ENCODE measurements at regions not wholly inside any gene's neighbourhood (a gene's known extent, or its start where the extent isn't known, plus 50 kb on each side); places are given as distances from the start of the nearest gene placed in this dataset.
"Not testable (repeated sequence)": the region's sequence is repeated elsewhere in the genome, so short reads cannot be mapped to it uniquely, and the experiment has no call there.

DNA sequence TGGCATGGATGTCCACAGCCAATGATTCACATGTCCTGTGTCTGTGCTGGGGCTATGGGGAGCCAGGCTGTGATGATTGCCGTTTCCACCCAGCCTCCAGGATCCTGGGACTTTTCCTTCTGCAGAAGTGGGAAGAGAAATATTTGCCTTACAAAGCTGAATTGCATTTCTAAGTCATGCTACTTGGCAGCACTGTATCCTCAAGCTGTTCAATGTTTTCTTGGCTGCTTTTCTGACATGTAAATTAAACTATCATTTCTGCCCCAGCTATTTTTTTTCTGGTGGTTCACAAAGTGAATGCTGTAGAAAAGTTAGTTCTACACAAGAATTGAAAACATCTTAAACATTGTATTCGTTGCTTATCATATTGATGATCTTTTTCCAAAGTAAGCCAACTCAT is 51.9 kb upstream of the TCERG1L start:
- DNase-seq (ENCODE audit: low spot score) = no peak

DNA sequence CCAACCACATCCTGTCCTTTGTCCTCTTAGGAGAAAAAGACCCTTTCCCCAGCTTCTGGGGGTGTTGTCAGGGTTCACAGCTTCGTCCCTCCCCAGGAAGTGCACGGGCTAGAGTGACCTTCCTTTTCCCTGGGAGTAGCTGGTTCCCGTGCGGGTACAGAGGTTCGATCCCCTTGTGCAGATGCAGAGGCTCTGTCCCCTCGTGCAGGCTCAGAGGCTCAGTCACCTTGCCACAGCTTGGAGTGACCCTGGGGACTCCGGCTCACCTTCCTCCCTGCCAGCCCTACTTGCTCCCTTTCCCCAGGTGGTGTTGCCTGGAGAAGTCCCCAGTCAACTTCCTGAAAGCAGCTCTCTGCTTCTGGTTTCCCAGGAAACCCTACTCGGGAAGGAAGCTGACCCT is 60.0 kb upstream of the TCERG1L start:
- no peak for DNase-seq (ENCODE audit: low spot score)

DNA sequence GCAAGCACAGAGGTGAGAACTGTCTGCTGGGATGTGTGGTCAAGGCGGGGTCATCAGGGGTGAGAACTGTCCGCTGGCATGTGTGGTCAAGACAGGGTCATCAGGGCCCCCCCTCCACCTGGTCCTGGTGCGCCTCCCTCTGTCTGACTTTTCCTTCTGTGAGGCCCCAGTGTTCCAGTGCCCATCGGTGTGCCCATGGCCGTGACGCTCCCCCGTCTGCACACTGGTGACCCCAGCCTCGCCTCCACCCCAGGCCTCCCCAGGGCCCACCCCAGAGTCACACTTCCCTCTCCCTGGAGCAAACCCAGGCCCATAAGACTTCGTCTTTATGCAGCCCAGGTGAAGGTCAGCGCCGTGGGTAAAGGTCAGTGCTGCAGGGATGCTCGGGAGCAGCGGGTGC is 70.1 kb upstream of the TCERG1L start:
- DNase-seq (ENCODE audit: low spot score) = no peak

DNA sequence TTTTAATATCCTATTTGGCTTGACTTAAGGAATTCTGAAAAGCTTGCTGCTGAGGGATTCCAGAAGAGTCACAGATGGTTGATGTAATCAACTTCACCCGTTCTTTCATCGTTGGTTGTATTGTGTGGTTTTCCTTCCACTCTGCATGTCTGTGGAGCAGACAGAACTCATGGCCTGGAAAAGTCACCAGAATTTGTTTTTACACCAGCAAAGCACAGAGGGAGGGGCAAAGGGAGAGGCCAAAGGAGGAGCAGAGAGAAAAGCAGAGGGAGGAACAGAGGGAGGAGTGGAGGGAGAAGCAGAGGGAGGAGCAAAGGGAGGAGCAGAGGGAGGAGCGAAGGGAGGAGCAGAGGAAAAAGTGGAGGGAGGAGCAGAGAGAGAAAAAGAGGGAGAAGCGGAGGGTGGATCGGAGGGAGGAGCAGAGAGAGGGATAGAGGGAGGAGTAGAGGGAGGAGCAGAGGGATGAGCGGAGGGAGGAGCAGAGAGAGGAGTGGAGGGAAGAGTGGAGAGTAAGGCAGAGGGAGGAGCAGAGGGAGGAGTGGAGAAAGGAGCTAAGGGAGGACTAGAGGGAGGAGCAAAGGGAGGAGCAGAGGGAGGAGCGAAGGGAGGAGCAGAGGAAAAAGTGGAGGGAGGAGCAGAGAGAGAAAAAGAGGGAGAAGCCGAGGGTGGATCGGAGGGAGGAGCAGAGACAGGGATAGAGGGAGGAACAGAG is 73.8 kb upstream of the TCERG1L start:
- DNase-seq (ENCODE audit: low spot score) = not testable (repeated sequence)

DNA sequence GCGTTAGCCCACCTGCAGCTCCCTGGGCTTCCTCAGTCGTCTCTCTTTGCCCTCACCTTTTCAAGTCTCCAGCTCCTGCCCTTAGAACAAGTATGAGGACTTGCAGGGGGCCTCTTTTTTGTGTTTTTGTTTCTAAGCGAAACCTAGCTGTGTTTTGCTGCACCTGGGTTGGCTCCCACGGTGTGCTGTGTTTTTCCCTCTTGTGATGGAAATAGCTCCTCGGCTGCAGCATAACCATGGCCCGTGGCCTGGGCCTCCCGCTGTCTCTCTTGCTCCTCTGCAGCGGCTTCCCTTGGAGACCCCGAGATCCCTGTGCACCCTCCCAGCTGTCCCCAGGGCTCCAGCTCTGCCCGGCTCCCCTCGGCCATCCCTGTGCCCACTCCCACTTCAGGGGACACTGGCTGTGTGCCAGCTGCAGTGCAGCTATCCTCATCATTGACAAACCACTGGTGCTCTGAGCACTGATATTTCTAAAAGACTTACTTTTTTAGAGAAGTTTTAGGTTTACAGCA is 75.6 kb upstream of the TCERG1L start:
- DNase-seq (ENCODE audit: low spot score) = no peak

DNA sequence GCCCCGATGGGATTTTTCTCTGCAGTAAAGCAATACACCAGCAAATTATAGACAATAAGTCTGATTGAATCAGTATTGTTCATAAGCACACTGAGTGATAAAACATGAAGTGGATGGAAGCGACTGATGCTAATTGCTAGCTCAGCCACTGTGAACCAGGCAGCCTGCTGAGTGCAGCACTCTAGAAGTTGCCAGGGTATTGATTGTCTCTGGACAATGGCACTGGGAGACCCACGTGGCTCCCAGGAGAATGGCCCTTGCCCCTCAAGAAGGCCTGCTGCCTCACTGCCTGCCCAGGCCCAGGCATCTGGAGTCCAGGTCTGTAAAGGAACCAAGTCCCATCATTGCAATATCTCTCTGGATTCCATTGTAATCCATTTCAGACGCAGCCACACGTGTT is 80.4 kb upstream of the TCERG1L start:
- DNase-seq (ENCODE audit: low spot score) = no peak

DNA sequence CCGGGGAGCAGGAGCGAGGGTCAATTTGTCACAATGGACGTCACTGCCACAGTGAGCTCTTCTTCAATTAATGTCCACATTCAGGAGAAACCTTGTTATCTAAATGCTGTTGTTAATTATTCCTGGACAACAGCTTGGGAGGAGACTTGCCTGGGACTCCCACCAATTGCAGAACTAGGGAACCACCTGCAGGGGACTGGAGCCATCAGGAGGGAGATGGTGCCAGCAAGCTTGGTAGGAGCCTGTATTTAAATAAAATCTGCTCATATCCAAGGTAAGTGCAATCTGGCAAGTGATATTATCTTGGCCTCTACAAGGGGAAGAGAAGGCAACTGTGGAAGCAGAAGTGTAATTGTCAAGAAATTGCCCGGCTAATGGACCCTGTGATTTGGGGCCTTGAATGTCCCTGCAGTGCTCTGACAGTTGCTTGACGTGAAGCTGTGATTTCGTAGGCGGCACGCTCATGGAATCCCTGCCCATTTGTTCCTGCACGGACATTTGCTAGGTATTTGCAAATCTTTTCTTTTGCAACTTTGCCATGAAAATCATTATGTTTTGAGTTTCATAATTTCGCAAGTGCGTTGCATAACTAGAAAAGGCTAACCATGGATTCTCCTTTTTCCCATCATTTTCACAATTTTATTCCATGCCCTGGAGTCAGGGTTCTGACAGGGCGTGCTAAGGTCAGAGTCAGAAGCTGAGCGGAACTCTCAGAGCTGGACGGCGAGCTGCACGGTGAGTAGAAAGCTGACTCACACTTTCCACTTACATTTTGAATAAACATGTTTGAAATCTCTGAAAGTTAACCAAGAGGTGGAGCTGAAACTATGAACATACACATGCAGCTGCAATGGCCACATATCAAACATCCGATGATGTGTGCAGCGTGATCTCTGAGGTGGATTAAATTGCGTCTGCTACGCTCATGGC is 84.9 kb upstream of the TCERG1L start:
- DNase-seq (ENCODE audit: low spot score) = no peak

DNA sequence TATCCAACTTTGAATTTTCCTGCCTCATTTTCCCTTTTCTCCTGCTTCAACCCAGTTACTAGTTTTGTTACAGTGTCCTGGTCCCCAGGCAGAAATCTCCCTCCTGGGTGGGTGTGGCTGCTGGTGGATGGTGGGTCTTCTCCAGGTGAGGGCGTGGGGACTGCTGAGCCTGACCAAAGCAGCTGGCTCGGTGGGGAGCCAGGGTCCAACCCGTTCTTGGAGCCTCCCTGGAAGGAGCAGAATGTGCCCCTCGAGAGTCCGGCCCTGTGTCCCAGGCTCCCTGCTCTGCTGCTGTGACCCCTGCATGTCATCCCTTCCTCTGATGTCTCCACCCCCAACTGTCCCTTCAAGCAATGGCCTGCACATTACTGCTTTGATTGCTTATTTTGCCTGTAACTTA is 86.6 kb upstream of the TCERG1L start:
- no peak for DNase-seq (ENCODE audit: low spot score)

DNA sequence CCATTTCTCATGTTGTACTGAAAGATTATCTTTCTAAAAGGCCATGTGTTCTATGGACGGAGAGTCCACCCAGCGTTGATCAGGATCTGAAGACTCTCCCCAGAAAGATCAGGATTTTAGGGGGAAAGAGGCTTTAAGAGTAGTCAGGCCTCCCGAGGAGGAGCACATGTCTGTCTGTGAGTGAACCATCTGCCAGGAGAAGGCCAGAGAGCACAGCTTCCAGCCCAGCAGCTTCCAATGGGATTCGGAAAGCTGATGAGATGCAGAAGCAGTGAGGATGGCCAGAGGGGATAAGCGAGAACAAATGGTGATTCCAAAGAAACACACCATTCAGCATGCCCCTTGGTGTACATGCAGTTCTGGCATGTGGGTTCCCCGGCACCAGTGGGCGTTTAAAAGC is 88.5 kb upstream of the TCERG1L start:
- DNase-seq (ENCODE audit: low spot score) = no peak

DNA sequence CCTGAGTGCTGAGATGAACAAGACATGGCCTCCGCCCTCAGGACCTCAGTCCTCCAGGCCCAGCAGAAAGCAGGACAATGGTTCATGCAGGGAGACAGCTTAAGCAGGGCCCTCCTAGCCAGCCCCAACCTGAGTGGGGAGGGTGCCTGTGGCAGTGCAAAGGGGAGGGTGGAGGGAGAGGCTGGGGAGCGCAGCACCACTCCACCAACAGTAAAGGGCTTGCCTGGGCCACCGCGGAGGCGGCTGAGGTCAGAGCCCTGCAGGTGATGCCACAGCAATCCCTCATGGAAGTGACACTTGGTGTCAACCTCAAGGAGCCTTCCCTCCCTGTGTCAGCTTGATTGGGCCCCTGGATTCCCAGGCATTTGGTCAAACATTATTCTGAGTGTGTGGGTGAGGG is 89.0 kb upstream of the TCERG1L start:
- no peak for DNase-seq (ENCODE audit: low spot score)

DNA sequence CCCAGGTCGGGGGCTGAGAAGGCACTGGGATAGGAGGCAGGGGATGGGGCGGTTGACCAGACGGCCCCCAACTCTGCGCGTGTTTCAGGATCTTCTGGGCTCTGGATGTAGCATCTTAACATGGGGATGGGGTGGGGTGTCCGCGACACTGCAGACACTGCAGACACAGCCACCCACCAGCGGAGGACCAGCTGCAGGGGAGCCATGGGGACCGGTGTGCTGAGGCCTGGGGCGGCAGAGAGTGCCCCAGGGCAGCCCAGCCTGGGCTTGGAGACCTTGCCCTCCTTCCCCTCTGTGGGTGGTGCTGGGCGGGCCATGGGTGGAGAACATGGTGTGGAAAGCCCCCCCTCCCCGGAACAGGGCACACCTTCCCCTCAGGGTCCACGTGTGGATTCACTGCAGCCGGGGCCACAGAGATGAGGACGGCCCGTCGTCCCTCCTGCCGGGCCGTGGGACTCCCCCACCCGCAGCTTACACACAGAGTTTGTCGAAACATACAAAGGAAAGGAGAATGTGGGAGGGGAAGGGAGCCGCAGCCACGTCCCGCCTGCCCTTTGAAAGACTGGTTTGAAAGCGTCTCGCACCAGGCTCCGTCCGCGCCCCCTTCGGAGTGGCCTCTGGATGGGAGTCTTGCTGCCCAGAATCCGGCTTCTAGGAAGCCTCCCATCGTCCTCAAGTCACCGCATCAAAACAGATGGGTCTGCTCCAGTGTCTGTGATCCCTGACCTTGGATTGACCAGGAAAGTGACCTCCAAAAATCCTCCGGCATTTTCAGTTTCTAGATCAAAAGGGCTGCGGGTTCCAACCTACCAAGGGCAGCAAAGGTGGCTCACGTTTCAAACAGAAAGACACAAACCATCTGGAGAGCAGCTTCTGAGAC is 91.5 kb upstream of the TCERG1L start:
- no peak for DNase-seq (ENCODE audit: low spot score)

DNA sequence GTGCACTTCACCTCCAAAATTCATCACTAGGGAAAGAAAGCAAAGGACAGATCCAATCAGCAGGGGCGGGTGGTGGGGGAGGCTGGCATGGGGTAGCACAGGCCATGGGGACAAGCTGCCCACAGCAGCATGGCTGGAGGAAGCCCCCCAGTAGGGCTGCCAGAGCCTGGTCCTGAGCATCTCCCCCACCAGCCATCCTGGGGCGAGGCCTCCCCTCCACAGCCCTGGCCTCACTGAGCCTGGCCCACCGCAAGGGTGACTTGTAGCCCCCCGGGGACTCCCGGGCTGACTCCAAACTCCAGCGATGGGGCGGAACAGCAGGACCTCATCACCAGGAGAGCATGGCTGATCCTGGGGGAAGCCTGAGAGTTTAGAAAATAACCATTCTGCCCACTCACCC is 92.4 kb upstream of the TCERG1L start:
- no peak for DNase-seq (ENCODE audit: low spot score)

DNA sequence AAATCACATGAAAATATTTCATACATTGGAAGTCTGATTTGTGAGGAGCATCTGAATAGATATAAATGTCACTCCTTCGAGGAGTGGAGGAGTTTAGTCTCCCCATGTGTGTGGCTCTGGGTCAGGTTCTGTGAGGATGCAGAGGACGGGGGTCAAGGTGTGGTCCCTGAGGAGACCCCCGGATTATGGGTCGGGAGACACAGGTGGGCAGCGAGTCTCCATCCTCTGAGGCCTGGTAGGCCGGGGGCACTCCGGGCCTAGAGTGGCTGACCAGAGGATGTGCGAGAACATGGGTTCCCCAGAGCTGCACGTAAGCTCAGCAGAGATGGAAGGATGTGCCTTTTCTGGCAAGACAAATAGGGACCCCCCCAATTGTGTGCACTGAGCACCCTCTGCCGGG is 93.4 kb upstream of the TCERG1L start:
- no peak for DNase-seq (ENCODE audit: low spot score)

DNA sequence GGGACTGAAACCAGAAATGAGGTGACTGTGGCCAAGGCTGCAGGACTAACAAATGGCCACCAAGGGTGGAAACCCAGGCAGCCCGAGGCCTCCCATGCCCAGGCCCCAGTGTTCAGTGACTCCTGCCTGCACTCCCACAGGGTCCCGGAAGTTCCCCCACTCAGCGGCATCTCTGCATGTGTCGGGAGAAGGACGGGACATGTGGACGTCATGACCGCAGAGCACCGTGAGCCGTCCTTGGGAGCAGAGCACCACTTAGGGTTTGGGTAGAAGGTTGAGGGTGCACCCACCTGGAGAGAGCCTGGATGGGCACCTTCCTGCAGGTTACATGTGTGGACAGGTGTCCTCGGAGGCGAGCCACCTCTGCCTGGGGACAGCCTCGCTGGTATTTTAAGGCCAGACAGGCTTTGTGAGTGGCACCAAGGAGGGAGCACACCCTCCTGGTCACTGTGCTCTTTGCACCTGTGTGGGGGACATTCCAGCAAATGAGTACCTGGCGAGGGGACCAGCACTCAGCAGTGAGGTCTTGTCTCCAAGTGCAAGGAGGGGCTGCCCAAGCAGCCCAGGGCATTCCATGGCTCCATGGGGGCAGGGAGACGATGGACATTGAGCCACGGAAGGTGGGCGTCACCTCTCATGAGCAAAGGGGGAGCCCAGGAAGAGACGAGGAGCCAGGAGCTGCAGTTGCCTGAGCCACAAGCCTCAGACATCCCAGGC is 95.3 kb upstream of the TCERG1L start:
- no peak for DNase-seq (ENCODE audit: low spot score)

DNA sequence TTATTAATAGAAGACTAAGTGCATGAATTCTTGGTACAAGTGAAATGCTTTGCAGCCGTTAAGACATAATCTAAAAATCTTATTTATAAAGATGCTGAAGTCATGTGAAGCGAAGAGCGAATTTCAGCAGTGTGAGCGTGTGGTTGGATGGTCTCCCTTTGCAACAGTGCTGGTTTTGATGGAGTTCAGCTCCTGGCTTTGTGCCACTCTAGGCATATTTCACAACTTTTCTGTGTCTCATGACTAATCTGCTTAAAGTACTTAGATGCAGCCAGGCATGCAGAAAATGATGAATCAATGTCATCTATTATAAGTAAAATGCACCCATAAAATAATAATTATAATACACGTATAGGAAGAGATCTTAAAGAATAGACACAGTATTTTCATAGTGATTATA is 107.2 kb upstream of the TCERG1L start:
- no peak for DNase-seq (ENCODE audit: low spot score)

DNA sequence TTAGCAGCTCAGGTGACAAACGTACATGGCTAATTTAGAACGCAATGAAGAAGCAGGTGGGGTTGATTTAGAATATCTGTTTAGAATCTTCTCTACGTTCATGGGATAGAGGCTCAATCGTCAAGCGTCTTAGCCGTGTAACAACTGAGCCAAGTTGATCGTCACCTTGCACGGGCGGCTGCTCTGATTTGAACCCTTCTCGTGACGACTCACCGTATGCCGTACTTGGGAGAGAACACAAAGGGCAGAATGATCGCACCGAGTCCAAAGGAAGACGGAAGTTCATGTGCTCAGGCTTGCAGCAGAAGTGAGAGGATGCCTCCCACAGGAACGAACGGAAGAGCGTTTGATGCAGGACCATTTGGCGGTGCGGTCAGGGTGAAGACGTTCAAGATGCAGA is 108.3 kb upstream of the TCERG1L start:
- no peak for DNase-seq (ENCODE audit: low spot score)

DNA sequence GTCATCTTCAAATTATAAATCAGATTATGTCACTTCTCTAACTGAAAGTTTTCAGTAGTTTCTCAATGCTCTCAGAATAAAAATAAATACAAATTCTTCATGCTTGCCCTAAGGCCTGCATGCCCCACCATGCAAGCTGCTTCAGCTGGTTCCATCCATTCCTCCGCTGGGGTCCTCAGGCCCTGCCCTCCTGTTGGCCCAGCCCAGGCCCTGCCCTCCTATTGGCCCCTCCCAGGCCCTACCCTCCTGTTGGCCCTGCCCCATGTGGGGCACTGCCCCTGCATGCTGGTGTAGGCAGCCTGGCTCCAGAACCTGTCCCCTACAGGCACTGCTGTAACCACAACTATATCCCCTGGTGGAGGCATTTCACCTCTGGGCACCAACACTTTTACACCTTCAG is 109.3 kb upstream of the TCERG1L start:
- DNase-seq (ENCODE audit: low spot score) = no peak

DNA sequence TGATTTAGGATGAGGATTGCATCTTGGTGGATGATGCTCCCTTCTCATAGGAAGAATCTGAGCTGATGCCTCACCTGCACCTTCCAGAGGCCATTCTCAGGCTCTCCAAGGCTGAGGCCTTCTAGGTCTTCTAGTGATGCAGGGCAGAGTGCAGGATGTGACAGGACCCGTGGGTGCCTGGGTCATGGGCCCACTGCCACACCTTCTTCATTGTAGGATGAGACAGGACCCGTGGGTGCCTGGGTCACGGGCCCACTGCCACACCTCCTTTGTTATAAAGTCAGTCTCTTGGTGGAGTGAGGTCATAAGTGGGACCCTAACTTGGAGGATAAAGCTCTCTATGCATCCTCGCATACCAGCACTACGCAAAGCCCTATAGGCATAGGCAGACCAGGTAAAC is 109.9 kb upstream of the TCERG1L start:
- no peak for DNase-seq (ENCODE audit: low spot score)

DNA sequence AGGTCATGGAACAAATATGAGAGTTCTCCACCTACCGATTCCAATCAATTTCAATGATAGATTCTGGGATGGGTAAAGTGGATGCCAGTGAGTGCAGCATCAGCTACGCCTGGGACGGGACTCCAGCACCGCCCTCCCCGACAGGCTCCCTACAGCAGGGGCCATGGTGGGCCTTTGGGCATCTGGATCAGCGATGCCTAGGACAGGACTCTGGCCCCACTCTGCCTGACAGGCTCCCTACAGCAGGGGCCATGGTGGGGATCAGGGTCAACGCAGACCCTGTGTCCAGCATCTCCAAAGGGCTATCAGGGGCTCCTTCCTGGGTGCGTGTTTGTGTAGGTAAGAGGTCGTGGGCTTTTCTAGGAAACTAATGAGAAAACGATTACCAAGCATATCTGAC is 111.2 kb upstream of the TCERG1L start:
- no peak for DNase-seq (ENCODE audit: low spot score)

DNA sequence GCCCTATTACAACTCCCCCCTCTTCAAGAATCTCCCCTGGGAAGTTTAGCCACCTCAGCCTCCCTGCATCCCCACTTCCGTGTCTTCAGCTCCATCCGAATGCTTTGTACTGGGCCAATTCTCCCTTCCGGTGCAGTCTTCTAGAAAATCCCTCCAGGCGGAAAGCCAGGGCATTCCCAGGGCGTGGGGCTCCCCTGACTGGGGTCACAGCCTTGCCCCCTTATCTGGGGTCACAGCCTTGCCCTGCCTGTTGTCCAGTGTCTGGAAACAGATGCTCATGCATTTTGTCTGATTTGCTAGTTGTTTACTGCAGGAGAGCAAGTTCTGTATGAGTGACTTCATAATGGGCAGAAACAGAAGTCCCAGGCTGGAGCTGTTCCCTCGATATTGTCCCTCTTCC is 112.5 kb upstream of the TCERG1L start:
- no peak for DNase-seq (ENCODE audit: low spot score)

DNA sequence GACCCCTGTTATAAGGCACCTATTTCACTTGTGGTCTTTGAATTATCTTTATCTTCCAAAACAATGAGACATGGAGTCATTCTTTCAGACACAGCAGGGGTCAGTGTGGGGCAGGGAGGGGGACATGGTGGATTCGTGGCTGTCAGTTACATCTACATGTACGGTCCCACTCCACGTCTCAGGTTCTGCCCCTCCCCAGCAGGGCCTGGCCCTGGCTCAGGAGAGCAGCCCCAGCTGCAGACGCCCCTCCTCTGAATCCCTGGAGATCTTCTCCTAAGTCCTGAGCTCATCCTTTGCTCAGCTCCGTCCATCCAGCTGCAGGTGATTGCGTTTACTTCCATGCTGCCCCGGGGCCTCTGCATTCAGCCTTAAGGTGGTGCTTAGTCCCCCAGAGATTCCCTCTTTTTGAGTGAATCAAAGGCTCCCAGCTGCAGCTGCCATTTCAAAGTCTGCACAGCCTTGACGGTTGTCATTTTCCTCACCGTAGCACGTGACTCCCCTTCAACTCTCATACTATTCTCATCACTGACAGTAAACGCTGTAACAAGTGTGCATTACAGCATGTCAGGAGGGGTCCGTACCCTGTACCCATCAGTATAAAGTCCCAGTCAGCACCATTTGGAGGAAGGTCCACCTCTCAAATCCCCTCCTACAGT is 113.4 kb upstream of the TCERG1L start:
- no peak for DNase-seq (ENCODE audit: low spot score)
